ENCODE measurements at regions not wholly inside any gene's neighbourhood (a gene's known extent, or its start where the extent isn't known, plus 50 kb on each side); places are given as distances from the start of the nearest gene placed in this dataset.

GRCh38 chr1:4218619-4219018 is 318.5 kb upstream of the C1orf174 start:
- Histone ChIP-seq H3K9me1 (ENCODE audit: insufficient read depth, low read length) (no peaks in the 10 kb centered on the region), H3K27me3 (ENCODE audit: control insufficient read depth, insufficient read depth, low read length) (no peaks in the 10 kb centered on the region), H2BK120ac (ENCODE audit: low read depth, low read length) (no peak overlapping the region), H3K9me3 (ENCODE audit: control insufficient read depth, insufficient read depth, low read length) (peaks cover 52% of the 10 kb centered on the region), H3K18ac (ENCODE audit: low read depth, low read length) (no peak overlapping the region), H3K27ac (ENCODE audit: insufficient read depth, low read length) (no peak overlapping the region), H3K56ac (ENCODE audit: extremely low read depth, insufficient read depth, low read length) (no peak overlapping the region), H4K8ac (ENCODE audit: low read depth in 2 of 2, low read length in 2 of 2) (no peak overlapping the region), H4K91ac (ENCODE audit: insufficient read depth, low read depth, low read length) (no peak overlapping the region), H4K20me1 (ENCODE audit: insufficient read depth, low read length) (no peaks in the 10 kb centered on the region), H3K4me2 (ENCODE audit: low read depth, low read length) (no peak overlapping the region), H3K23ac (ENCODE audit: low read depth, low read length) (no peak overlapping the region), H3K4me1 (ENCODE audit: control insufficient read depth, insufficient read depth, low read length) (no peaks in the 10 kb centered on the region), H2AFZ (replicated peaks; ENCODE audit: low read length, poor library complexity) (no peak overlapping the region), H2BK15ac (ENCODE audit: low read depth, low read length) (no peak overlapping the region), H3K36me3 (ENCODE audit: control insufficient read depth, insufficient read depth, low read length) (no peaks in the 10 kb centered on the region), H3K4ac (ENCODE audit: low read depth, low read length) (no peak overlapping the region), H3K14ac (replicated peaks; ENCODE audit: low read depth, low read length) (no peak overlapping the region), H4K5ac (ENCODE audit: low read depth, low read length) (no peak overlapping the region), H3K9ac (ENCODE audit: low read depth, low read length) (no peak overlapping the region), H2AK9ac (replicated peaks; ENCODE audit: low read depth, low read length, poor library complexity) (no peak overlapping the region), H2BK20ac (ENCODE audit: low read depth, low read length) (no peak overlapping the region), H2BK5ac (ENCODE audit: low read depth, low read length, poor library complexity, severe bottlenecking) (no peak overlapping the region), H3K4me3 (ENCODE audit: insufficient read depth, low read depth, low read length) (no peak overlapping the region), H3K79me1 (ENCODE audit: low read depth in 1 of 2, low read length in 2 of 2) (no peaks in the 10 kb centered on the region), H2AK5ac (ENCODE audit: low read depth, low read length) (no peak overlapping the region)
- BruUV-seq (replicated peaks), result no TSS peak
- WGBS, 2 experiments (ENCODE audit: extremely low coverage in 2 of 2, insufficient read length in 1 of 2), result 45% methylated on average over 6 of the region's 10 CpGs; no CpG with 5 or more reads in 1 of the 2 experiments
- in situ Hi-C loops (cut with MboI; ENCODE audit: low sequenced_read_pairs), result no loop called here
- no peak for DNase-seq
- dilution Hi-C loops (cut with HindIII; ENCODE audit: low sequenced_read_pairs, unreplicated experiment), result no loop called here
- CTCF ChIA-PET, result no interaction called here
- TF ChIP-seq RAD21 (IDR thresholded peaks at IDR 0.05; ENCODE audit: low read length) (no peak), SMC3 (IDR thresholded peaks at IDR 0.05; ENCODE audit: low read depth, low read length) (no peak), CTCF (conservative IDR thresholded peaks at IDR 0.05; ENCODE audit: low read depth, low read length) (no peak), RCOR1 (IDR thresholded peaks at IDR 0.05; ENCODE audit: insufficient replicate concordance, low read length) (no peak), FOS (IDR thresholded peaks at IDR 0.05; ENCODE audit: low read depth, low read length) (no peak), CEBPB (IDR thresholded peaks at IDR 0.05; ENCODE audit: low read depth, low read length) (no peak), POLR2A (IDR thresholded peaks at IDR 0.05; ENCODE audit: low read depth, low read length) (no peak), MXI1 (IDR thresholded peaks at IDR 0.05; ENCODE audit: borderline replicate concordance, low read depth, low read length) (no peak), MAZ (IDR thresholded peaks at IDR 0.05; ENCODE audit: borderline replicate concordance, low read depth, low read length) (no peak), NFE2L2 (IDR thresholded peaks at IDR 0.05; ENCODE audit: low read depth, low read length) (no peak), BHLHE40 (IDR thresholded peaks at IDR 0.05; ENCODE audit: low read depth, low read length) (no peak), RFX5 (IDR thresholded peaks at IDR 0.05; ENCODE audit: low read depth, low read length) (no peak)
- intact Hi-C loops (cut with micrococcal nuclease), result no loop called here
- POLR2A ChIA-PET (ENCODE audit: unreplicated experiment), result no interaction called here
- no peak for ATAC-seq (ENCODE audit: low read depth)
